Astrocyte (in vitro differentiated cells and primary cell): ENCODE measurements at regions not wholly inside any gene's neighbourhood (a gene's known extent, or its start where the extent isn't known, plus 50 kb on each side); places are given as distances from the start of the nearest gene placed in this dataset.
"Not testable (repeated sequence)": the region's sequence is repeated elsewhere in the genome, so short reads cannot be mapped to it uniquely, and the experiment has no call there.

Experiments used
- DNase-seq: peaks from one replicate; pipeline ENCODE4 v3.0.0-alpha.2; 2010; ENCODE audit warnings: low read depth
- FAIRE-seq: peaks from 2 replicates; lab custom pipeline; 2011; peaks lifted over from hg19 to GRCh38; lab: Jason Lieb, UNC
- H2AFZ ChIP-seq: 2 replicates; pipeline ENCODE4 v1.6.0; 2012; ENCODE audit warnings: low read depth, low read length, inconsistent platforms
- H3K27ac ChIP-seq: 2 replicates; pipeline ENCODE4 v1.5.1; 2011; ENCODE audit warnings: low read depth, low read length, inconsistent platforms
- H3K27me3 ChIP-seq: 2 replicates; pipeline ENCODE4 v1.6.0; 2011; ENCODE audit warnings: low read length, inconsistent platforms; ENCODE audit not compliant: insufficient read depth
- H3K36me3 ChIP-seq: 2 replicates; pipeline ENCODE4 v1.5.1; 2011; ENCODE audit warnings: low read length, inconsistent platforms; ENCODE audit not compliant: insufficient read depth
- H3K4me1 ChIP-seq: 2 replicates; pipeline ENCODE4 v1.5.1; 2011; ENCODE audit warnings: low read length, inconsistent platforms; ENCODE audit not compliant: insufficient read depth
- H3K4me2 ChIP-seq: 2 replicates; pipeline ENCODE4 v1.6.0; 2012; ENCODE audit warnings: low read length, inconsistent platforms
- H3K4me3 ChIP-seq: 2 replicates; pipeline ENCODE4 v1.5.1; 2011; ENCODE audit warnings: low read depth, mild to moderate bottlenecking, low read length, inconsistent platforms; ENCODE audit not compliant: insufficient read depth
- H3K79me2 ChIP-seq: 2 replicates; pipeline ENCODE4 v1.6.0; 2012; ENCODE audit warnings: mild to moderate bottlenecking, low read length, inconsistent platforms; ENCODE audit not compliant: insufficient read depth
- H3K9ac ChIP-seq: 2 replicates; pipeline ENCODE4 v1.6.0; 2012; ENCODE audit warnings: mild to moderate bottlenecking, low read length, inconsistent platforms
- H3K9me3 ChIP-seq: 2 replicates; pipeline ENCODE4 v1.5.1; 2012; ENCODE audit warnings: low read depth, mild to moderate bottlenecking, low read length, inconsistent platforms; ENCODE audit not compliant: insufficient read depth
- H4K20me1 ChIP-seq: 2 replicates; pipeline ENCODE4 v1.6.0; 2012; ENCODE audit warnings: low read length, inconsistent platforms; ENCODE audit not compliant: insufficient read depth
- H3K27ac Mint-ChIP-seq: one replicate; pipeline ENCODE4 v1.8.0; 2021; ENCODE audit warnings: mild to moderate bottlenecking, mixed read lengths; ENCODE audit not compliant: unreplicated experiment
- H3K27me3 Mint-ChIP-seq: one replicate; pipeline ENCODE4 v1.8.0; 2021; ENCODE audit warnings: low read depth, mixed read lengths; ENCODE audit not compliant: unreplicated experiment
- H3K36me3 Mint-ChIP-seq: one replicate; pipeline ENCODE4 v1.8.0; 2021; ENCODE audit warnings: low read depth, mixed read lengths; ENCODE audit not compliant: unreplicated experiment
- H3K4me1 Mint-ChIP-seq: one replicate; pipeline ENCODE4 v1.8.0; 2021; ENCODE audit warnings: low read depth, mixed read lengths; ENCODE audit not compliant: unreplicated experiment
- H3K4me3 Mint-ChIP-seq: one replicate; pipeline ENCODE4 v1.8.0; 2021; ENCODE audit warnings: mild to moderate bottlenecking, moderate library complexity, mixed read lengths; ENCODE audit not compliant: unreplicated experiment
- H3K9me3 Mint-ChIP-seq: one replicate; pipeline ENCODE4 v1.8.0; 2021; ENCODE audit warnings: mild to moderate bottlenecking, mixed read lengths; ENCODE audit not compliant: unreplicated experiment
- CTCF ChIP-seq: IDR thresholded peaks from 2 replicates; pipeline ENCODE4 v1.5.1; 2011; ENCODE audit warnings: low read depth, mild to moderate bottlenecking, inconsistent platforms, low read length, moderate library complexity; ENCODE audit not compliant: insufficient read depth
- EZH2 ChIP-seq: IDR thresholded peaks from 2 replicates; pipeline ENCODE4 v1.6.1; 2012; ENCODE audit warnings: mild to moderate bottlenecking, low read length, inconsistent platforms; ENCODE audit not compliant: insufficient read depth

- H3K27me3 Mint-ChIP-seq, result peaks cover 68% of the 10 kb centered on the region
- no peaks in the 10 kb centered on the region for H4K20me1 ChIP-seq
- H3K9me3 Mint-ChIP-seq, result no peaks in the 10 kb centered on the region
- no peak overlapping the region for H3K4me3 Mint-ChIP-seq
- H3K9me3 ChIP-seq, result no peaks in the 10 kb centered on the region
- no peaks in the 10 kb centered on the region for H3K79me2 ChIP-seq
- no peak for TF ChIP-seq CTCF
- TF ChIP-seq EZH2, result no peak
- DNase-seq (no peak), FAIRE-seq (no peak)
- H3K4me2 ChIP-seq, result no peak overlapping the region
- H3K36me3 Mint-ChIP-seq, result no peaks in the 10 kb centered on the region
- H3K27ac ChIP-seq, result no peak overlapping the region
- H3K9ac ChIP-seq, result no peak overlapping the region
- H3K27ac Mint-ChIP-seq, result no peak overlapping the region
- no peaks in the 10 kb centered on the region for H3K27me3 ChIP-seq
- no peak overlapping the region for H2AFZ ChIP-seq
- no peaks in the 10 kb centered on the region for H3K4me1 Mint-ChIP-seq
- no peak overlapping the region for H3K4me3 ChIP-seq
- H3K4me1 ChIP-seq, result no peaks in the 10 kb centered on the region
- no peaks in the 10 kb centered on the region for H3K36me3 ChIP-seq
These were observed 95.2 kb upstream of the TEKT4 start for GRCh38 chr2:94776036-94776435.

- not testable (repeated sequence) for H3K9me3 Mint-ChIP-seq, H3K4me2 ChIP-seq, H3K9me3 ChIP-seq, H3K27ac Mint-ChIP-seq, H3K36me3 ChIP-seq, DNase-seq, H3K4me1 Mint-ChIP-seq, H3K27me3 ChIP-seq, H2AFZ ChIP-seq, H3K36me3 Mint-ChIP-seq, FAIRE-seq, H3K9ac ChIP-seq, H4K20me1 ChIP-seq, H3K27ac ChIP-seq, H3K4me1 ChIP-seq, H3K4me3 ChIP-seq, H3K79me2 ChIP-seq, H3K4me3 Mint-ChIP-seq
- H3K27me3 Mint-ChIP-seq, result peaks cover 61% of the 10 kb centered on the region
These were observed 86.1 kb upstream of the TEKT4 start for GRCh38 chr2:94785105-94785504.

- not testable (repeated sequence) for H3K27ac ChIP-seq, DNase-seq, H3K27me3 ChIP-seq, H3K36me3 ChIP-seq, FAIRE-seq, H3K4me1 ChIP-seq, H3K27ac Mint-ChIP-seq, H3K9me3 Mint-ChIP-seq, H3K4me1 Mint-ChIP-seq, H3K36me3 Mint-ChIP-seq, H3K79me2 ChIP-seq, H3K4me3 ChIP-seq, H3K9me3 ChIP-seq, H4K20me1 ChIP-seq, H3K9ac ChIP-seq, H3K4me2 ChIP-seq, H3K4me3 Mint-ChIP-seq, H2AFZ ChIP-seq
- peaks cover 57% of the 10 kb centered on the region for H3K27me3 Mint-ChIP-seq
These were observed 84.8 kb upstream of the TEKT4 start for GRCh38 chr2:94786424-94786823.

GRCh38 chr2:94790169-94790568 is 81.1 kb upstream of the TEKT4 start:
- H4K20me1 ChIP-seq, H3K27ac Mint-ChIP-seq, H3K4me1 Mint-ChIP-seq, DNase-seq, H3K9me3 ChIP-seq, H3K4me2 ChIP-seq, H3K4me3 Mint-ChIP-seq, H3K36me3 ChIP-seq, H3K9ac ChIP-seq, H3K27me3 ChIP-seq, H3K79me2 ChIP-seq, H3K4me3 ChIP-seq, H2AFZ ChIP-seq, H3K9me3 Mint-ChIP-seq, H3K4me1 ChIP-seq, H3K36me3 Mint-ChIP-seq, FAIRE-seq, H3K27ac ChIP-seq: not testable (repeated sequence)
- H3K27me3 Mint-ChIP-seq, result peaks cover 34% of the 10 kb centered on the region
